Stomach (tissue), 4 donors: ENCODE measurements at regions not wholly inside any gene's neighbourhood (a gene's known extent, or its start where the extent isn't known, plus 50 kb on each side); places are given as distances from the start of the nearest gene placed in this dataset.

Experiments used
- CTCF ChIP-seq, 7 experiments: fragments of 450-650 bp in 4 of 7; fragments of 200-600 bp in 3 of 7; sonication (generic) in 3 of 7; IDR thresholded peaks; one replicate each; pipeline ENCODE4 v1.5.1; 2016 to 2019; ENCODE audit warnings: antibody characterized with exemption in 7 of 7, control low read depth in 2 of 7, mild to moderate bottlenecking in 1 of 7
- EP300 ChIP-seq: sonication (generic); formaldehyde crosslinking; IDR thresholded peaks from one replicate; pipeline ENCODE4 v1.6.1; 2017; ENCODE audit warnings: antibody characterized with exemption
- POLR2A ChIP-seq, 4 donors: fragments of 450-650 bp; IDR thresholded peaks; one replicate each; pipeline ENCODE4 v1.6.1; 2016; ENCODE audit warnings: antibody characterized with exemption in 4 of 4, control low read depth in 2 of 4, mild to moderate bottlenecking in 1 of 4, moderate library complexity in 1 of 4

- TF ChIP-seq CTCF (IDR thresholded peaks at IDR 0.05) (no peak), EP300 (no peak), POLR2A (IDR thresholded peaks at IDR 0.05) (no peak)
These were observed 98.1 kb upstream of the NFIA start for GRCh38 chr1:60984062-60984799.
